ENCODE measurements at regions not wholly inside any gene's neighbourhood (a gene's known extent, or its start where the extent isn't known, plus 50 kb on each side); places are given as distances from the start of the nearest gene placed in this dataset.
"Not testable (repeated sequence)": the region's sequence is repeated elsewhere in the genome, so short reads cannot be mapped to it uniquely, and the experiment has no call there.

GRCh38 chr4:114332119-114332518 lies 266.5 kb upstream of the UGT8 start:
- Histone ChIP-seq H3K36me3 (replicated peaks; ENCODE audit: control insufficient read depth, insufficient read depth, low read length) (no peaks in the 10 kb centered on the region), H3K27me3 (ENCODE audit: control insufficient read depth, insufficient read depth, low read length) (no peaks in the 10 kb centered on the region), H3K4me3 (ENCODE audit: insufficient read depth, low read depth, low read length) (no peak overlapping the region)
- no peak for DNase-seq

GRCh38 chr4:114334363-114334762 lies 264.2 kb upstream of the UGT8 start:
- DNase-seq; H3K36me3 ChIP-seq (replicated peaks; ENCODE audit: control insufficient read depth, insufficient read depth, low read length); H3K27me3 ChIP-seq (ENCODE audit: control insufficient read depth, insufficient read depth, low read length); H3K4me3 ChIP-seq (ENCODE audit: insufficient read depth, low read depth, low read length): not testable (repeated sequence)

DNA sequence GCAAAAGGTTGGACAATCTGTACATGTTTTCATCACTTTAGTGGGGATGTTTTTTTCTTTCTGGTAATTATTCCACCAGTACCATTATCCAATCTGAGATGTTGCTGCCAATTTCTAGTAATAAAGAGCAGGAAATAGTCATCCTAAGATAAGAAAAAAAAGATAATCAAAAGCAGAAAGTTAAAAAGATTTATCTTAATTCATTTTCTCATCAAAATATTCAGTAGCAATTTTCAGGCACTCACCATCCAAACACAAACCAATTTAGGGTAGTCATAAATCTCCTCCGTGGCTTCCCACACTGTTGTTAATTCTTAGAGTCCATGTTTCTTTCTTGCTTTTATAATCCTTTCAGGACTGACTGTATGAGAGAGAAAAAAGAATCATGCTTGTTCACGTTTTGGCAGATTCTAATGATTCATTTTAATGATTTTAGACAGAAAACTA lies 263.7 kb upstream of the UGT8 start:
- Histone ChIP-seq H3K36me3 (replicated peaks; ENCODE audit: control insufficient read depth, insufficient read depth, low read length) (no peaks in the 10 kb centered on the region), H3K27me3 (ENCODE audit: control insufficient read depth, insufficient read depth, low read length) (no peaks in the 10 kb centered on the region), H3K4me3 (ENCODE audit: insufficient read depth, low read depth, low read length) (no peak overlapping the region)
- DNase-seq: no peak

DNA sequence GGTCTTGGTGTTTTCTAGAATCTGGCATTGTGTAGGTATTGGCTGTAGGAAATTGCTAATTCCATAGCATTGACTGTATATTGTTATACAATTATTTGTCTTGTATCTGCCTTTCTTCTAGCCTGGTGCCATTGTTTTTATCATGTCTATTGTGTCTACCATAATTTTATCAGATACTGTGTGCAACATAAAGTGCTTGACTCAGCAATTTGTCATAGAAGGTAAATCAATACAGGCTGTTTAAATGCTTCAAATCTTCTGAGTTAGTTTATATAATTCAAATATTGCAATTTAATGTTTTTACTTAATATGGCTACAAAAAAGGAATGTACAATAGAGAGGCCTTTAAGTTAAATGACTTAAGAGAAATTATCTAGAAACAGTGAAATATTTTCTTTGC lies 263.3 kb upstream of the UGT8 start:
- DNase-seq: no peak
- Histone ChIP-seq H3K27me3 (ENCODE audit: control insufficient read depth, insufficient read depth, low read length) (no peaks in the 10 kb centered on the region), H3K36me3 (replicated peaks; ENCODE audit: control insufficient read depth, insufficient read depth, low read length) (no peaks in the 10 kb centered on the region), H3K4me3 (ENCODE audit: insufficient read depth, low read depth, low read length) (no peak overlapping the region)

DNA sequence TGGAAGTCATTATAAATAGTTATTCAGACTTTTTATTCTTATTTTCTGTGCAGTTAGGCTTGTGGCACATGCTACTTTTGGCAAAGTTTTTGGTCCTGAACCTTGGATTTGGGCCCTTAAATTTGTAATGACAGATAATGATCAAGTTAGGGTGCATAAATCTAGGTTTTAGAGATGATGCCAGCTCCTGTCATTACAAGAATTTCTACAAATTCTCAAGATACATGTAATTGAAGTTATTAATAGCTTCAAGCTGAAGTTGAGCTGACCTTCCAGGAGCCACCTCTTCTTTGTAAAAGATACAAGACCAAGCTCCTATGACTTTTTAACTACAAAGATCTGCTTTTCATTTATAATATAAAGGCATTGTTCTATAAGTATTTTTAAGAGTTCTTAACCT lies 255.6 kb upstream of the UGT8 start:
- Histone ChIP-seq H3K36me3 (replicated peaks; ENCODE audit: control insufficient read depth, insufficient read depth, low read length) (no peaks in the 10 kb centered on the region), H3K4me3 (ENCODE audit: insufficient read depth, low read depth, low read length) (no peak overlapping the region), H3K27me3 (ENCODE audit: control insufficient read depth, insufficient read depth, low read length) (no peaks in the 10 kb centered on the region)
- no peak for DNase-seq

DNA sequence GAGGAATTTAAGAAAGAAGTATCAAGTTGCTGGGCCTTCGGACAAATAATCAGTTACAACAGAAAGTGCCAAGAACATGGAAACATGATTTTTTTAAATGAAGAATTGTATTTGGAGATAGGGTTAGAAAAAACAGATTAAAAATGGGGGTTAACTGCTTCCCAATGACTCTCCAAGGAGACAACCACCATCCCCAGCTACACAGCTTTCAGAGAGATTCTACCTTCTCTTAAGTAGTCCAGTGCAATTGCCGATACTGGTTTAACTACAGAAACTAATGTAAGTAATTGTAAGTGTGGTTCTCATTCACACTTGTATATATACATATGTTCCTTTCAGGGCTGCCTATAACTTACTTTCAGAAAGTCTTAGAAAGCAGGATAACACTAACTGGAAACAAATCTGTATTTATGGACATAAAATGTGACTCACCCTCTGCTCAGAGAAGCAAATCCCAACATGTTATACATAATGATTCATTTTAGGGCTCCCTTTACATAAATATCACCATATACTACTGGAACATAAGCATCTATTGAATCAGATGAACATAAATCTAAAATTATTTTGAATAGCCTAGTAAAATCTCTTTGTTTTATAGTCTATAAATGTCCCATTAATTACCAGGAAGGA lies 248.9 kb upstream of the UGT8 start:
- no peaks in the 10 kb centered on the region for H3K36me3 ChIP-seq (replicated peaks; ENCODE audit: control insufficient read depth, insufficient read depth, low read length)
- DNase-seq: no peak
- no peak overlapping the region for H3K4me3 ChIP-seq (ENCODE audit: insufficient read depth, low read depth, low read length)
- H3K27me3 ChIP-seq (ENCODE audit: control insufficient read depth, insufficient read depth, low read length): no peaks in the 10 kb centered on the region

GRCh38 chr4:114358901-114359300 lies 239.7 kb upstream of the UGT8 start:
- H3K27me3 ChIP-seq (ENCODE audit: control insufficient read depth, insufficient read depth, low read length): no peaks in the 10 kb centered on the region
- DNase-seq: no peak
- H3K36me3 ChIP-seq (replicated peaks; ENCODE audit: control insufficient read depth, insufficient read depth, low read length): no peaks in the 10 kb centered on the region

GRCh38 chr4:114361249-114361648 lies 237.4 kb upstream of the UGT8 start:
- no peak for DNase-seq
- Histone ChIP-seq H3K36me3 (replicated peaks; ENCODE audit: control insufficient read depth, insufficient read depth, low read length) (no peaks in the 10 kb centered on the region), H3K27me3 (ENCODE audit: control insufficient read depth, insufficient read depth, low read length) (no peaks in the 10 kb centered on the region), H3K4me3 (ENCODE audit: insufficient read depth, low read depth, low read length) (no peak overlapping the region)

More at GRCh38 chr4:114358901-114359300, 239.7 kb upstream of the UGT8 start:
- no peak overlapping the region for H3K4me3 ChIP-seq (ENCODE audit: insufficient read depth, low read depth, low read length)

DNA sequence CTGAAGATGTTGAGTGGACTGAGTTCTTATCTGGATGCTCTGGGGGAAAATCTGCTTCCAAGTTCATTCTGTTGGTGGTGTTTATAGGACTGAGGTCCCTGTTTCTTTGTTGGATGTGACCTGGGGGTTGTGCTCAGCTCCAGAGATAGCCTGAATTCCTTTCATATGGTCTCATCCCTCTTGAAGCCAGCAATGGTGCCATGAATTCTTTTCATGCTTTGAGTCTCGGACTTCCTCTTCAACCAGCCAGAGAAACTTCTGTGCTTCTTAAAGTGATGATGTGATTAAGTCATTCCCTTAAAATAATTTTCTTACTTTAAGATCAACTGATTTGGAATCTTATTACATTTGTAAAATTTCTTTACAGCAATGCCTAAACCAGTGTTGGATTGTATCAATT lies 233.8 kb upstream of the UGT8 start:
- no peak for DNase-seq
- Histone ChIP-seq H3K4me3 (ENCODE audit: insufficient read depth, low read depth, low read length) (no peak overlapping the region), H3K36me3 (replicated peaks; ENCODE audit: control insufficient read depth, insufficient read depth, low read length) (no peaks in the 10 kb centered on the region), H3K27me3 (ENCODE audit: control insufficient read depth, insufficient read depth, low read length) (no peaks in the 10 kb centered on the region)

DNA sequence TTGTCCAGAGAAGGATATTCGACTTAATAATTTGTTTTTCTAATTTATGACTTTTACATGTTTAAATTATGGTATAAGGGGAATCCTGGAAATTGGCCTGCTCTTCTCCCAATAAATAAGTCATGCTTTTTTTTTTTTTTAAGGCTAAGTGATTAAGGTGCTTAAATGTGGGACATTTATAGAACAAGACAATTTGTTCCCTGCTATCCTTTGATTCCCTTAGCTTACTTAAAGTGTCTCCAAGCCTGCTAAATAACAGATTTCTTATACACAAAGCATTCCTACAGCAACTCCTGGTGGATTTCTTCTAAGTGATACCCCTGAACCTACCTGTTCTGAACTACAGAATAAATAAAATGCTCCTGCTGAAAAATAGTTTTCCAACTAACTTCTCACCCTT lies 233.0 kb upstream of the UGT8 start:
- H3K36me3 ChIP-seq (replicated peaks; ENCODE audit: control insufficient read depth, insufficient read depth, low read length): no peaks in the 10 kb centered on the region
- no peaks in the 10 kb centered on the region for H3K27me3 ChIP-seq (ENCODE audit: control insufficient read depth, insufficient read depth, low read length)
- no peak for DNase-seq
- H3K4me3 ChIP-seq (ENCODE audit: insufficient read depth, low read depth, low read length): no peak overlapping the region

DNA sequence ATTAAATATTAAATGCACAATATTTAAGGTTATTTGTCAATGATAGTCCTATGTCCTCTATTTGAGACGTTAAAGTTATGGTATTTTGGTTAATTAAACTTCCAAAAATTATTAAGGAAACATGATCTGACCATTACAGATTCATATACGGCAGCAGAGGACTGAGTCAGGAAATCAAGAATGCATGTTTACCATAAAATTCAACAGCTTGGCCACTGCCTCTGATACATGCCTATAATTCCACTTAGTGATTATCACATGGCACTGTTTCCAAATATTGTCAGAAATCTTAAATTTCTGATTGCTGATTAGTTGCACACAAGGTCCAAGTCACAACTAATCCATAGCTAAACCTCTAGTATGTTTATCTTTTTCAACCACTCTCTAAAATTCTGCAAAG lies 232.2 kb upstream of the UGT8 start:
- H3K4me3 ChIP-seq (ENCODE audit: insufficient read depth, low read depth, low read length): no peak overlapping the region
- no peak for DNase-seq
- no peaks in the 10 kb centered on the region for H3K27me3 ChIP-seq (ENCODE audit: control insufficient read depth, insufficient read depth, low read length)
- no peaks in the 10 kb centered on the region for H3K36me3 ChIP-seq (replicated peaks; ENCODE audit: control insufficient read depth, insufficient read depth, low read length)

GRCh38 chr4:114368751-114369150 lies 229.9 kb upstream of the UGT8 start:
- Histone ChIP-seq H3K4me3 (ENCODE audit: insufficient read depth, low read depth, low read length) (no peak overlapping the region), H3K36me3 (replicated peaks; ENCODE audit: control insufficient read depth, insufficient read depth, low read length) (no peaks in the 10 kb centered on the region), H3K27me3 (ENCODE audit: control insufficient read depth, insufficient read depth, low read length) (no peaks in the 10 kb centered on the region)
- no peak for DNase-seq

GRCh38 chr4:114373508-114373907 lies 225.1 kb upstream of the UGT8 start:
- Histone ChIP-seq H3K36me3 (replicated peaks; ENCODE audit: control insufficient read depth, insufficient read depth, low read length) (no peaks in the 10 kb centered on the region), H3K27me3 (ENCODE audit: control insufficient read depth, insufficient read depth, low read length) (no peaks in the 10 kb centered on the region), H3K4me3 (ENCODE audit: insufficient read depth, low read depth, low read length) (no peak overlapping the region)
- no peak for DNase-seq

GRCh38 chr4:114378305-114378903 lies 220.2 kb upstream of the UGT8 start:
- H3K4me3 ChIP-seq (ENCODE audit: insufficient read depth, low read depth, low read length): no peak overlapping the region
- no peak for DNase-seq
- H3K27me3 ChIP-seq (ENCODE audit: control insufficient read depth, insufficient read depth, low read length): no peaks in the 10 kb centered on the region
- no peaks in the 10 kb centered on the region for H3K36me3 ChIP-seq (replicated peaks; ENCODE audit: control insufficient read depth, insufficient read depth, low read length)

DNA sequence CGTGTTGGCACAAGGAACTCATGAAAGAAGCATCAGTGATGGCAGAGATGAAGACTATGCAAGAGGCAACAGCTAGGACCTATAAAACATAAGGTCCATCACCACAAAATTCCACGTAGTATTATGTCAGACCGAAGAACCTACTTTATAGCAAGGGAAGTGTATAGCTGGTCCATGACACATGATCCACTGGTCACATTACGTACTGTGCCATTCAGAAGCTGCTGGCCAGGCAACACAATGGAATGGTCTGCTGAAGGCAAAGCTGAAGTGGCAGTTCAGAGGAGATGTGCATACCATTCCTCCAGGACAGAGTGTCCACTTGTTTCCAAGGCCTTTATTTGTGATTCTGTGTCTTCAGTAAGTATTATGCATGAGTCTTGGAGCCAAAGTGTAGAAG lies 215.5 kb upstream of the UGT8 start:
- DNase-seq: no peak
- Histone ChIP-seq H3K4me3 (ENCODE audit: insufficient read depth, low read depth, low read length) (no peak overlapping the region), H3K27me3 (ENCODE audit: control insufficient read depth, insufficient read depth, low read length) (no peaks in the 10 kb centered on the region), H3K36me3 (replicated peaks; ENCODE audit: control insufficient read depth, insufficient read depth, low read length) (no peaks in the 10 kb centered on the region)

GRCh38 chr4:114383721-114384120 lies 214.9 kb upstream of the UGT8 start:
- Histone ChIP-seq H3K36me3 (replicated peaks; ENCODE audit: control insufficient read depth, insufficient read depth, low read length) (no peaks in the 10 kb centered on the region), H3K27me3 (ENCODE audit: control insufficient read depth, insufficient read depth, low read length) (no peaks in the 10 kb centered on the region), H3K4me3 (ENCODE audit: insufficient read depth, low read depth, low read length) (no peak overlapping the region)
- DNase-seq: no peak

Measured in H7 (cell line).